Hepatic stellate cell (primary cell): ENCODE measurements at regions not wholly inside any gene's neighbourhood (a gene's known extent, or its start where the extent isn't known, plus 50 kb on each side); places are given as distances from the start of the nearest gene placed in this dataset.
"Not testable (repeated sequence)": the region's sequence is repeated elsewhere in the genome, so short reads cannot be mapped to it uniquely, and the experiment has no call there.

Experiments used
- DNase-seq: peaks from one replicate; pipeline ENCODE4 v3.0.0; 2011; ENCODE audit warnings: low spot score

- DNase-seq: no peak
These were observed 807.3 kb downstream of the NR4A2 start for GRCh38 chr2:155525199-155525598.

DNA sequence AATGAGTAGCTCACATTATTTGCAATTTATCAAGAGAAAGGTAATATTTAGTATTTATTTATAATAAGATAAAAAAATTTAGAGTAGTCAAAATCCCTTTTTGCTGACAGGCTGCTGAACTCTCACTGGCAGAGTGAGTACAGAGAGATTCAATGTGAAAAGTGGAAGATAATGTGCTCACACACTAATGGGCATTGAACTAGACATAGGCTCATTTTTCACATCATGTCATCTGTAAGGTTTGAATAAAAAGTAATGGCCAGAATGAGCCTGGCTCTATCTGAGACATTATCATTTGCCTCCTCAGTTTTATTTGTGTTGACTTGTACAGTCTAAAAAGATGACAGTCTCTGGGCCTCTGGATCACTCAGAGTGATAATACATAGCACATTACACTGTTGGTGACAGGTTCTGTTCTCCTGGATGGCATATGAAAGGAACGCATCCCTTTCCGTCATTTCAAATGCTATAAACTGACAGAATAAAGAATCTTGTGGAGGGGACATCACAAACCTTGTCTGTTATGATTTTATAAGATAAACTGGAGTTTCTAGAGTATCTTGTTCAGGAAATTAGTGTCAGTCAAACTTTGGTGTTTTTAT is 812.9 kb downstream of the NR4A2 start:
- DNase-seq: no peak

DNA sequence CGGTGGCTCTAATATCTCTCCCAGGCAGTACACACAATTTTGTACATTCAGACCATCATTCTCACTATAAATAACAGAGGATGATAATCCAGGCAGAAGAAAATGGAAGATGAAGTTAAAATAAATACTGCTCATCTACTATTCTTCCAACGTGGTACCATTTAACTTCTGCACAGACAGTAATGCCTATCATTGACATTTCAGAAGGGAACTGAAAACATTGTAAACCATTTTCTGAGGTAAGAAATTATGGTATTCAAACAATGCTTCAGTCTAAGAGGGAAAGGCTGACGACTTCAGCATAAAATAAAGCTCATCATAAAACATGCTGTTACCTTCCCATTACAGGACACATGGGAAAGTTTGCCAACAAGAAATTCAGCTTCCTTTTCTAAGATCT is 814.4 kb downstream of the NR4A2 start:
- DNase-seq: no peak

DNA sequence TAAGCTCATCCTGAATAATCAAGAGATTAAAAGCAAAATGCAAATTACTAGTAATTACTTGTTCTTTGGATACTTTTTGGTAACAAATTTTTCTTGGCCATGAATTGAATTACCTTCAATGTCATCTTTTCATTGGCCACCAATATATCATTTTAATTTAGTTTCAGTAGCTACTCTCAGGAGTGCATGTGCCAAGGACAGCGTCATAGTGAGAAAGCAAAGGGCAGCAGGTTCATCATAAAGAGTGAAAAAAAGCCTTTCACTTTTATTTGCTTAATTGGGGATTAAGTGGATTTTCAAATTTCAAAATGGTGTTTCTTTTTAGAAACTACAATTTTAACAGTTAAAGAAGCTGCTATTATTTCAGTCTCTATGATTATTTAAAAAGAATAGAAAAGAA is 815.2 kb downstream of the NR4A2 start:
- no peak for DNase-seq

DNA sequence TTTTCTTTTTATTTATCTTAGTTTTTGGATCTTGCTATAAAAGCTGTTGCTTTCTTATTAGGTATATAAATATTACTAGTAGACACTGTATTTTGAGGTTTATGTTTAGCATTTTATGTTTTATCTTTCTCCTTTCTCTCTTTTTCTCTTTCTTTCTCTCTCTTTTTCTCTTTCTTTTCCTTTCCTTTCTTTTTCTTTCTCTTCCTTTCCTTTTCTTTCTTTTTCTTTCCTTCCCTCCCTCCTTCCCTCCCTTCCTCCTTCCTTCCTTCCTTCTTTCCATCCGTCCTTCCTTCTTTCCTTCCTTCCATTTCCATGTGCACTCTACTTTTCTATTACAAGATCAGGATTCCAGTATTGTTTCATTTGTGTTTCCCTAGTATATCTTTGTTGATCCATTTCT is 814.8 kb downstream of the KCNJ3 start:
- DNase-seq: no peak

DNA sequence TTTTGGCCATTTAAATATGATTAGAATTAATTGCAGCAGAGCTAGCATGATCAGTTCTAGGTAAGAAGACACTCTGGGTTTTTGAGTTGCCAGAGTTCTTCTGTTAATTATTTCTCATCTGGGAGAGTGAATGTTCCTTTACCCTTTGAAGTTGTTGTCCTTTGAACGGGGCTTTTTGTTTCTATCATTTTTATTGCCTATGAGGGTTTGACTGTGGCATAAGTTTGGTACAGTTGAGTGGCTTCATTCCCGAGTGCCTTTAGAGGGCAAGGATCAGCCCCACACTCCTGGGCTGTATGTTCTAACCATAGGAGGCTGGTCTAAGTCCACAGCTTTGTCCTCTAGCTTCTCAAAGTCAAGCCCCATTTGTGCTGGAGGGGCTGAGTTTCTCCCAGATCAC is 804.3 kb downstream of the KCNJ3 start:
- no peak for DNase-seq

DNA sequence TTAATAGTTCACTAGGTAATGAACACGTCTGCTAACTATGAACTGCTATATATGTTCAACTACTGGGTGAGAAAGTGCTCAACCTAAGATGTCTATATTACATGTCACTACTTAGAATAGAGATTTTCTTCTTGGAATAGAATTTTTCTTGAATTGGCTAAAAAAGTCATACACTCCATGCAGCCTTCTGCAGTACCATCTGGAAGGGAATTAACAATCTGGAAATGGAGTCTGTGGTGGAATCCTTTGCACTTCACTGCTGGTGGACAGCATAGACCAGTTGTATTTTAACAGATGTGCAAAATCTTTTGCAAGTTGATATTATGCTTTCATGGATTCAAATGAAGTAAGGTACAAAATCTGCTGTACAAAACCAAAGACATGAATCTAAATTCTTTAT is 799.6 kb downstream of the KCNJ3 start:
- no peak for DNase-seq

DNA sequence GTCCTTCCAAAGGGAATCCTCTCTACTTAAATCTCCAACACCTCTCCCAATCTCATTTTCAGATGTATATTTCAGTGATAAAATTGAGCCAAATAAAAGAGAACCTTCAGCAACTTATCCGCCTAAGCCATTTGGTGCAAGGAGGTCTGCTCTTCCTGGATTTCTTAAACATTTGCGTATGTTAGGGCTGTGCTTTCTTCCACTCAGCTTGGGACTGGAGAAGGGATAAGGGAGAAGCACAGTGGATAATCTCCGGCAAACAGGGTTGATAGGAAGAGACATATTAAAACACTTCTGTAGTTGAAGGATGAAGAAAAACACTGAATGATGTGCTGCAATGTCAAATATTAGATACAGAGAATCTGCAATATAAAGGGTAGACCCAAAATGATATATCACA is 796.2 kb downstream of the KCNJ3 start:
- DNase-seq: no peak

DNA sequence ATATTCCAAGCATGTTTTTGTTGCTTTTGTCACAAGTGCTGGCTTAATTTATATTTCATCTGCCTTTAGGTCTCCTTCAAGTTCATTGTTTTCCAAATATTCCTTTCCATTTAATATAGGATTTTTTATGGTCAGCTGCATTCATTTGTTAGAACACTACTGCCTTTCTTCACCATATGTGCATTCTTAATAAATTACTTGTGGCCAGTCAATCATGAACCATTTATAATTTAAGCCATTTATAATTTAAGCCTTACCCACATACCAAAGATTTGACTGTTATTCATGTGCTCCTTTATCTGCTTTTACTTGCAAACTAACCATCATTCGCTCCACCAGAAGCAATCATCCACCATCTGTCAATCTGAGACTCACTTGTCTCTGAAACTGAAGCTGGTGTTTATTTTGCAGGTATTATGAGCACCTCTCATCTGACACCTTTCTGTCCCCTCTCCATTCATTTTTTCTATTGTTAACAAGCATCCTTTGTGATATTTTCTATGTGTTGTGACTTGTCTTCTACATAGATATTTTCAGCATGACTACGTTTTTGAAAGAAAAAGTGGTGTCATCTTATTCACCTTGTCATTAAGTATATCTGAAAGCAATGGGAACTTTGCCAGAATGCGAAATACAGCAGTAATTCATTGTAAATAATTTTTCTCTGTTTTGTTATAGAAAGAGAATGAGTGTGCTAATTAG is 786.8 kb downstream of the KCNJ3 start:
- DNase-seq: no peak

GRCh38 chr2:155481141-155481540 is 782.6 kb downstream of the KCNJ3 start:
- no peak for DNase-seq

DNA sequence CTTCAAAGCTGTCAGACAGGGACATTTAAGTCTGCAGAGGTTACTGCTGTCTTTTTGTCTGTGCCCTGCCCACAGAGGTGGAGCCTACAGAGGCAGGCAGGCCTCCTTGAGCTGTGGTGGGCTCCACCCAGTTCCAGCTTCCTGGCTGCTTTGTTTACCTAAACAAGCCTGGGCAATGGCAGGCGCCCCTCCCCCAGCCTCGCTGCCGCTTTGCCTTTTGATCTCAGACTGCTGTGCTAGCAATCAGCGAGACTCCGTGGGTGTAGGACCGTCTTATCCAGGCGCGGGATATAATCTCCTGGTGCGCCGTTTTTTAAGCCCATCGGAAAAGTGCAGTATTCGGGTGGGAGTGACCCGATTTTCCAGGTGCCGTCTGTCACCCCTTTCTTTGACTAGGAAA is 773.5 kb downstream of the KCNJ3 start:
- not testable (repeated sequence) for DNase-seq

DNA sequence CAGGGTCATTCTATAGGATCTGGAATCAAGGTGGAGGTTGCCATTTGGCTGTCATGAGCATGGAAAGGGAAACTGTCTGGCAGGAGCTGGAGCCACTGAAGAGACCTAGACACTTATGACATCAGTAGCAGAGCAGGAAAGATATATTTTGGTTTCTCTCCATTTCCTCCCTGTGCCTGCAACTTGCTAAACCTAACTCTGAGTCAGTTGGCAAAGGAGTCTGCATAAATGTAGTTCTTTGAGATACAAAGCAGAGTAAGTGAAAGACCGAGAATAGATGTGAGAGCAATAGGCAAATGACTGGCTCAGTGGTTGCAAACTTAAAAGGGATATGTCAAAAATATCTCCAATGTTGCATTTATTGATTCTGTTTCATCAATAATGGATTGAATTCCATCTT is 757.7 kb downstream of the KCNJ3 start:
- no peak for DNase-seq

GRCh38 chr2:155442755-155443372 is 744.4 kb downstream of the KCNJ3 start:
- no peak for DNase-seq

DNA sequence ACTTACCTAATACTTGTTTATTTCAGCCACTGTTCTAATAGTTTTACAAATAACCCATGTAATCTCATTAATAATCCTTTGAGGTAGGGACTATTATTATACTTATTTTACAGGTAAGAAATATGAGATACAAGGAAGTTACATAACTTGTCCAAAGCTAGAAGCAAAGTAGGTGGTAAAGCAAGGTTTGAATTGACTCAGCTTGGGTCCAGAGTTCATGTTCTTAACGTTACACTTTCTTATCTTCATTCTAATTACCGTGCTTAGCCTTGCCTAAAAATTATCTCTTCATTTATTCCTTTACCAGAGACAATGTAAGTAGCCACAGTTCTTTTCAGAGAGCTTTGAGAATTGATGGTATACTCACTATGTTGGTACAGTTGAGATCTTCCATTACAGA is 743.6 kb downstream of the KCNJ3 start:
- no peak for DNase-seq

DNA sequence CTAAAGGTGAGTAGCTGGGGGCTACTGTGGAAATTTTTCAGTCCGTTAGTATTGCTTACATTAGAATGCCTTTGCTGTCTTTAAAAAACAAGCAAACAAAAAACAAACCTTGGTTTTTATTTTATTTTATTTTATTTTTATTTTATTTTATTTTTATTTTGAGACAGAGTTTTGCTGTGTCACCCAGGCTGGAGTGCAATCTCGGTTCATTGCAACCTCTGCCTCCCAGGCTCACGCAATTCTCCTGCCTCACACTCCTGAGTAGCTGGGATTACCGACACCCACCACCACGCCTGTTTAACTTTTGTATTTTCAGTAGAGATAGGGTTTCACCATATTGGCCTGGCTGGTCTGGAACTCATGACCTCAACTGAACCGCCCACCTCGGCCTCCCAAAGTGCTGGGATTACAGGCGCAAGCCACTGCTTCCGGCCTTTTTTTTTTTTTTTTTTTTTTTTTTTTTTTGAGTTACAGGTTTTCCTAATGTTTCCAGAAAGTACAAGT is 732.6 kb downstream of the KCNJ3 start:
- no peak for DNase-seq

- DNase-seq: no peak
These were observed 729.0 kb downstream of the KCNJ3 start for GRCh38 chr2:155427470-155427869.

DNA sequence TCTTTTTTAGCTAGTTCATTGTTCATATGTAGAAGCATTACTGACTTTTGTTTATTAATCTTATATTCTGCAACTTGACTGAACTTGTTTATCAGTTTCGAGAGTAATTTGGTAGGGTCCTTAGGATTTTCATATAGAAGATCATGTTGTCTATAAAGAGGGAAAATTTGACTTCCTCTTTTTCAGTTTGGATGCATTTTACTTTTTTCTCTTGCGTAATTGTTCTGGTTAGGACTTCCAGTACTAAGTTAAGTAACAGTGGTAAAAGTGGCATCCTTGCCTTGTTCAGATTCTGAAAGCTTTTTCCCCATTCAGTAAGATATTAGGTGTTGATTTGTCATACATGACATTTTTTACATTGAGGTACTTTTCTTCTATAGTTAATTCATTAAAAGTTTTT is 726.0 kb downstream of the KCNJ3 start:
- no peak for DNase-seq

DNA sequence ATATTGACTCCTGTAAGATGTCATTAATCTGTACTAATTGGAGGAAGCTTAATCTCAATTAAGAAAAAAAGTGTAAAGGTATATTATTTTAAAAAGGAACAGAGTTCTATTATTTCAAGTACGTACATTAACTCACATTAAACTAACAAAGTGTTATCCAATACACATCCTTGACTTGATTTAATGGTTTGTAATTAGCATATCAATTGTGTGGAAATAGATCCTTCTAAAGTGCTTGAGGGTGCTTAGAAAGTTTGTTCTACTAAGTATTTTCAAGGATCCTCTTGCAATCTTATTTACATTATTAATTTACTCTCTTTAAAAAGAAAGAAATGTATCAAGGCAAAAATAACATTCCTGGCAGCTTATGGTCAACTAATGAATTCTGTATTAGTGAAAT is 720.3 kb downstream of the KCNJ3 start:
- DNase-seq: no peak

- no peak for DNase-seq
These were observed 714.1 kb downstream of the KCNJ3 start for GRCh38 chr2:155412598-155412997.

DNA sequence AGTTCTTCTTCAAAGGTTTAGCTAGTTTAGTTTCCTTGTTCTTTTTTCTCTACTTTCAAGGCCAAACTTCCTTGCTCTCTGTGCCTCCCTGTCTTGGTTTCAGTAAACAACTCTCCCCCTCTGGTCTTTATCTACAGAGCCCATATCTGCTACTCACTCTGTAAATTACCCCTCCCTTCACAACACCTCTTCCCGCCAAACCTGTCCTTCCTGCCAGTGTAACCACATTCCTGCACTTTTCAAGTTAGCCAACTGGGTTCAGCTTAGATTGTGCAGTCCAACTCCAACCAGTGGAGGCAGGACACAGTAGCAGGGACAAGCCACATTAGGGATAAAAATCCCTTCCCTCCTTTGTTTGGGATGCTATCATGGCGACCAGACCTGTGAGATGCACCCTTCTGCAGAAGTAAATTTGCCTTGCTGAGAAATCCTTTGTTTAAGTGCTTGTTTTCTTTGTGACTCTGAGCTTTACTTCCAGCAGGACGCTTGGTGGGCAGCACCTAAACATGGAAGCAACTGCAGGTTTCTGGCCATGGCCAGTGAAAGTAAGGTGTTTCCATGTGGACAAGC is 706.0 kb downstream of the KCNJ3 start:
- no peak for DNase-seq

- DNase-seq: no peak
These were observed 694.9 kb downstream of the KCNJ3 start for GRCh38 chr2:155393406-155393805.

GRCh38 chr2:155391613-155392130 is 693.2 kb downstream of the KCNJ3 start:
- no peak for DNase-seq

- DNase-seq: no peak
These were observed 690.7 kb downstream of the KCNJ3 start for GRCh38 chr2:155389224-155389623.
